Right atrium auricular region (tissue), 2 donors: ENCODE measurements at regions not wholly inside any gene's neighbourhood (a gene's known extent, or its start where the extent isn't known, plus 50 kb on each side); places are given as distances from the start of the nearest gene placed in this dataset.

Experiments
- DNase-seq: peaks from one replicate; pipeline ENCODE4 v3.0.0-alpha.2; 2019; ENCODE audit warnings: low spot score
- H3K27ac ChIP-seq, 2 donors: fragments of 200-600 bp; sonication (generic); 1 replicate in 1 of 2; 2 replicates in 1 of 2; pipeline ENCODE4 v1.5.1; 2016 to 2019
- H3K27me3 ChIP-seq, 2 donors: fragments of 200-600 bp; sonication (generic); one replicate each; pipeline versions ENCODE4 v1.5.1 to v1.6.0; 2017 to 2019
- H3K36me3 ChIP-seq: fragments of 200-600 bp; sonication (generic); one replicate; pipeline ENCODE4 v1.5.1; 2016
- H3K4me1 ChIP-seq, 2 donors: fragments of 200-600 bp; sonication (generic); one replicate each; pipeline versions ENCODE4 v1.5.1 to v1.6.0; 2017 to 2019
- H3K4me3 ChIP-seq, 2 donors: fragments of 200-600 bp; sonication (generic); 1 replicate in 1 of 2; 2 replicates in 1 of 2; pipeline ENCODE4 v1.5.1; 2017 to 2019; ENCODE audit warnings: mild to moderate bottlenecking in 1 of 2, moderate library complexity in 1 of 2
- H3K9me3 ChIP-seq, 2 donors: fragments of 200-600 bp; sonication (generic); one replicate each; pipeline ENCODE4 v1.5.1; 2019
- TF ChIP-seq, protein P1 (sequence below), 2 donors: fragments of 200-600 bp; sonication (generic); IDR thresholded peaks; one replicate each; pipeline ENCODE4 v1.5.1; 2019; ENCODE audit warnings: antibody characterized with exemption in 2 of 2

DNA sequence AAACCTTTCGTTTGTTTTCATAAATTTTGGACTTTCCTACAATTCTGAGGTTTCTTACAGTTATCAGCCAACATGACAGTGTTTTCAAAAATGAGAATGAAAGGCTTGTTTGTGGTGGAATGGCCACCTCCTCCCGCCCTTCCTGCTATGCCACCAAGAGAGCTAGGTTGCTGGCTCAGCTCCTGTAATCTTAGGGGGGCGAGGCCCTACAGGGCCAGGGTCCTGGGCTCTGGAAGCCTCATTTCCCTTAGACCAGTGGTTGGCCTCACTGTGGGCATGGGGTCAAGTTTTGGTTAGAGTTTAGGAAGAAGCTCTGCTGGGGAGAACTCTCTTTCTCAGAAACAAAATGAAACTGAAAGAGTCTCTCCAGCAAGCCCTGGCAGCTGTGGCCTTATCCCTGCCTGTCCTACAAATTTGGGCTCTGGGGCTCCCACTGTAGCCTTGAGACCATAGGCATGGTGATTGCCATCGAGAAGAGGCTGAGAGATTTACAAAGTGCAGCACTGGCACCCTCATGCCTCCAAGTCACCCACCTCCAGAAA, 66.2 kb downstream of the IRX1 start:
- no peak overlapping the region for H3K27ac ChIP-seq
- no peaks in the 10 kb centered on the region for H3K4me1 ChIP-seq
- no peaks in the 10 kb centered on the region for H3K9me3 ChIP-seq
- DNase-seq, result no peak
- H3K4me3 ChIP-seq, result no peak overlapping the region
- no peaks in the 10 kb centered on the region for H3K27me3 ChIP-seq
- TF ChIP-seq, protein P1, sequence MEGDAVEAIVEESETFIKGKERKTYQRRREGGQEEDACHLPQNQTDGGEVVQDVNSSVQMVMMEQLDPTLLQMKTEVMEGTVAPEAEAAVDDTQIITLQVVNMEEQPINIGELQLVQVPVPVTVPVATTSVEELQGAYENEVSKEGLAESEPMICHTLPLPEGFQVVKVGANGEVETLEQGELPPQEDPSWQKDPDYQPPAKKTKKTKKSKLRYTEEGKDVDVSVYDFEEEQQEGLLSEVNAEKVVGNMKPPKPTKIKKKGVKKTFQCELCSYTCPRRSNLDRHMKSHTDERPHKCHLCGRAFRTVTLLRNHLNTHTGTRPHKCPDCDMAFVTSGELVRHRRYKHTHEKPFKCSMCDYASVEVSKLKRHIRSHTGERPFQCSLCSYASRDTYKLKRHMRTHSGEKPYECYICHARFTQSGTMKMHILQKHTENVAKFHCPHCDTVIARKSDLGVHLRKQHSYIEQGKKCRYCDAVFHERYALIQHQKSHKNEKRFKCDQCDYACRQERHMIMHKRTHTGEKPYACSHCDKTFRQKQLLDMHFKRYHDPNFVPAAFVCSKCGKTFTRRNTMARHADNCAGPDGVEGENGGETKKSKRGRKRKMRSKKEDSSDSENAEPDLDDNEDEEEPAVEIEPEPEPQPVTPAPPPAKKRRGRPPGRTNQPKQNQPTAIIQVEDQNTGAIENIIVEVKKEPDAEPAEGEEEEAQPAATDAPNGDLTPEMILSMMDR (IDR thresholded peaks at IDR 0.05), result no peak
- no peaks in the 10 kb centered on the region for H3K36me3 ChIP-seq

DNA sequence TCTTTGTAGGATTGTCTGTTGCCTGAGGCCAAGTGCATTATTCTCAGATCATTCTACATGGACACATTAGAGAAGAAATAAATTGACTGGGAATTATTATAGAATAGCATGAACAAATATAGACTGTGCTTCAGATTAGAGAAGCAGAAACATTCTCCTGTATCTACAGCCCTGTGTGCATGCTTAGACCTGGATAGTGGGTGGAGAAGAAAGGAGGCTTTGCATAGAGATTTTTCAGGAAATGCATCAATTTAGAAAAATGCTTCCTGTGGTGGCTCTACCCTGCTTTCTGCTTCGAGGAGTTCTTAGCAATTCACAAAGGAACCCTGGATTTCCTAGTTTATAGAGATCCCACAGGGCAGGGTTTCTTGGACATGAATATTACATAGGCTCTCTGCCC, 66.7 kb downstream of the IRX1 start:
- Histone ChIP-seq H3K4me1 (no peaks in the 10 kb centered on the region), H3K27me3 (no peaks in the 10 kb centered on the region), H3K9me3 (no peaks in the 10 kb centered on the region), H3K27ac (no peak overlapping the region), H3K4me3 (no peak overlapping the region), H3K36me3 (no peaks in the 10 kb centered on the region)
- DNase-seq, result no peak
- TF ChIP-seq, protein P1 (IDR thresholded peaks at IDR 0.05), result no peak

DNA sequence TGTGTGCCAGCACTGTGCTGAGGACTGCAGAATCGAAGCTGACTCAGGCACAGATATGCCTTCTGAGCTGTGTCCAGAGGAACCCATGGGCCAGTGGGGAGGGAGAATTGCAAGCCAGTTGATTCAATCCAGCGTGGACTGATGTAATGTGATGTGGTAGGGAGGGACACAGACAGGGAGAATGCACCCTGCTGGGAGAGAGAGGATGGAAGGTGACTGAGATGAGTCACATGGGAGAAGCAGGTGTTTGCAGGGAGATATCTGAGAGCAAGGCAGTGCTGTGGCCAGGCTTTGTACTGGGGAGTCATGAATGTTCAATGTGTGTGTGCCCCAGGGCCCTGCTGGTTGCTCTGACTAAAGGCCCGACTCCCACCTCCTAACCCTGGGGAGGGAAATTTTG, 75.7 kb downstream of the IRX1 start:
- TF ChIP-seq, protein P1 (IDR thresholded peaks at IDR 0.05), result no peak
- Histone ChIP-seq H3K4me3 (no peak overlapping the region), H3K36me3 (no peaks in the 10 kb centered on the region), H3K9me3 (no peaks in the 10 kb centered on the region), H3K4me1 (no peaks in the 10 kb centered on the region), H3K27ac (no peak overlapping the region), H3K27me3 (no peaks in the 10 kb centered on the region)
- no peak for DNase-seq

DNA sequence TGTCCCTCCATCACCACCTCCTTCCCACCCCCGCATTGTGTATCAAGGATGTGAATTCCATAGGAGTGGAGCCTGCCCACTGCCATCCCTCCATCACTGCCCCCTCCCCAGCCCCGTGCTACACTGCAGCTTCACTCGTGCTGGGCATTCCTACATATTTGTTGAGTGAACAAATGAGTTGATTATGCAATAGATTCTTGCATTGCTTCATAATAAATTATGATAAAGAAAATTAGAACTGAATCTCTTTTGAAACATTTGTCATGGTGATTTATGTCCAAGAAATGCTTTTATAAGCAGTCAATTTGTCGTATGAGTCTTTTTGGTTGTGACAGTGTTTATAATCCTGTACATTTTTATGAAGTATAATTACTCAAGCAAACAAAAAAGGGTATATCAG, 83.2 kb downstream of the IRX1 start:
- Histone ChIP-seq H3K27ac (no peak overlapping the region), H3K27me3 (no peaks in the 10 kb centered on the region), H3K36me3 (no peaks in the 10 kb centered on the region), H3K9me3 (no peaks in the 10 kb centered on the region), H3K4me1 (no peaks in the 10 kb centered on the region), H3K4me3 (no peak overlapping the region)
- no peak for DNase-seq
- TF ChIP-seq, protein P1 (IDR thresholded peaks at IDR 0.05), result no peak

DNA sequence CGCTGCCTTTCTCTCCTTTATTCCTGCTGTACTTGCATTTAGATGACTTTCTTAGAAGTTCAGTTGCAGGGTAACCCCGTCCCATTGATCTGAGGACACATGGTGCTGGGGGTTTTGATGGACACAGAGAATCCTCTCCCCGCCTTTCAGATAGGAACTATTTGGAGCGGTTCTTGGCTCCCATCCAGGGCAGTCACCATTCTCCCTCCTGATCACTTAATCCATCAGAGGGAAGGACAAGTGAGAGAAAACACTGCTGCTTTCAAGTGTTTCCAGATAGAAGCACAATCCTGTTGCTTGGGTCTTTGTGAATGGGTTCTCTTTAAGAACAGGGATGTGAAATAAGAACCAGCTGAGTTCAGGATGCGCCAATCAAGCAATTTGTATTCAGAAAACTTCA, 85.2 kb downstream of the IRX1 start:
- no peaks in the 10 kb centered on the region for H3K27me3 ChIP-seq
- no peak overlapping the region for H3K4me3 ChIP-seq
- DNase-seq, result no peak
- no peaks in the 10 kb centered on the region for H3K9me3 ChIP-seq
- H3K36me3 ChIP-seq, result no peaks in the 10 kb centered on the region
- no peak overlapping the region for H3K27ac ChIP-seq
- no peaks in the 10 kb centered on the region for H3K4me1 ChIP-seq
- TF ChIP-seq, protein P1 (IDR thresholded peaks at IDR 0.05), result no peak

DNA sequence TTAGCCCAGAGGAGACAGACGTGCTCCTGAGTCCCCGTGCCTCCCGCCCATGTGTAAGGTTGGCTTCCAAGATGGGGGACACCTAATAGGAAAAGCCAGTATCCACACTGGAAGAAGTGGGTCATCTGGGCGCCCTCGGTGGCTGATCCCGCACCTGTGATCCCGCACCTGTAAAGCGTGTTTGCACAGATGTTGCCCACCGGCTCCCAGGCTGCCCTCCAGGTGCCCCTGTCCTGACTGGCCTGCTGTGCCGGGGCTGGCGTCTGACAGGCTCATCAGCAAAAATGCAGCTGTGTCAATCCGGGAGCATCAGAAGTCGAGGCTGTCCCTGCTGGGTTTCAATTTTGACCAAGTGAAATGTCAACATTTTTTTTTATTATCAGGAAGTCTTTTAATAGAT, 88.5 kb downstream of the IRX1 start:
- H3K4me1 ChIP-seq, result no peaks in the 10 kb centered on the region
- TF ChIP-seq, protein P1 (IDR thresholded peaks at IDR 0.05), result no peak
- no peak overlapping the region for H3K4me3 ChIP-seq
- no peaks in the 10 kb centered on the region for H3K36me3 ChIP-seq
- H3K27me3 ChIP-seq, result no peaks in the 10 kb centered on the region
- H3K9me3 ChIP-seq, result no peaks in the 10 kb centered on the region
- H3K27ac ChIP-seq, result no peak overlapping the region
- no peak for DNase-seq
